AG04449 (cell line): ENCODE measurements at regions not wholly inside any gene's neighbourhood (a gene's known extent, or its start where the extent isn't known, plus 50 kb on each side); places are given as distances from the start of the nearest gene placed in this dataset.

Source experiments
- CTCF ChIA-PET: fragments of 350-600 bp; formaldehyde crosslinking; extraction: SDS; loops from one replicate; lab custom pipeline; 2021; ENCODE audit warnings: antibody characterized with exemption; lab: Yijun Ruan, JAX
- POLR2A ChIA-PET: fragments of 400-600, 350-600 bp; formaldehyde crosslinking; extraction: SDS; loops from one replicate; lab custom pipeline; 2020; ENCODE audit warnings: antibody characterized with exemption, inconsistent platforms; lab: Yijun Ruan, JAX
- DNase-seq: peaks from one replicate; pipeline ENCODE4 v3.0.0-alpha.2; 2010; ENCODE audit warnings: low read depth, low spot score
- H3K4me3 ChIP-seq: 2 replicates; pipeline ENCODE4 v1.5.1; 2011; ENCODE audit warnings: low read depth, mild to moderate bottlenecking, control low read depth, low read length
- CTCF ChIP-seq: IDR thresholded peaks from one replicate; pipeline ENCODE4 v1.5.1; 2011; ENCODE audit warnings: mild to moderate bottlenecking, moderate library complexity, low read length, control low read depth, inconsistent platforms; ENCODE audit not compliant: insufficient read depth; ENCODE audit errors: missing control alignments

- no peak overlapping the region for H3K4me3 ChIP-seq
- no peak for DNase-seq
- CTCF ChIA-PET, result no interaction called here
- no peak for TF ChIP-seq CTCF
- POLR2A ChIA-PET, result no interaction called here
Observed at GRCh38 chr6:21414065-21414464, 179.5 kb upstream of the SOX4 start.

- TF ChIP-seq CTCF, result no peak
- ChIA-PET CTCF (no interaction called here), POLR2A (no interaction called here)
- DNase-seq, result no peak
- H3K4me3 ChIP-seq, result no peak overlapping the region
Observed at GRCh38 chr6:21420146-21420878, 173.2 kb upstream of the SOX4 start.

GRCh38 chr6:21420926-21421325 is 172.6 kb upstream of the SOX4 start:
- ChIA-PET POLR2A (no interaction called here), CTCF (no interaction called here)
- no peak for DNase-seq
- no peak overlapping the region for H3K4me3 ChIP-seq
- no peak for TF ChIP-seq CTCF

GRCh38 chr6:21423106-21423854 is 170.3 kb upstream of the SOX4 start:
- DNase-seq, result no peak
- ChIA-PET CTCF (no interaction called here), POLR2A (no interaction called here)
- no peak overlapping the region for H3K4me3 ChIP-seq
- TF ChIP-seq CTCF, result no peak

GRCh38 chr6:21426841-21427490 is 166.6 kb upstream of the SOX4 start:
- no peak overlapping the region for H3K4me3 ChIP-seq
- no peak for TF ChIP-seq CTCF
- no peak for DNase-seq
- CTCF ChIA-PET, result no interaction called here
- POLR2A ChIA-PET, result no interaction called here

GRCh38 chr6:21429291-21429690 is 164.3 kb upstream of the SOX4 start:
- ChIA-PET CTCF (no interaction called here), POLR2A (no interaction called here)
- no peak for DNase-seq
- TF ChIP-seq CTCF, result no peak
- H3K4me3 ChIP-seq, result no peak overlapping the region
